Mesendoderm (in vitro differentiated cells): ENCODE measurements at regions not wholly inside any gene's neighbourhood (a gene's known extent, or its start where the extent isn't known, plus 50 kb on each side); places are given as distances from the start of the nearest gene placed in this dataset.

Source experiments
- DNase-seq: peaks from one replicate; pipeline ENCODE4 v3.0.0; 2013
- H2AK5ac ChIP-seq: 2 replicates; pipeline ENCODE4 v1.6.1; 2013; ENCODE audit warnings: low read length, inconsistent platforms
- H2BK120ac ChIP-seq: 2 replicates; pipeline ENCODE4 v1.6.1; 2013; ENCODE audit warnings: low read depth, mild to moderate bottlenecking, low read length, moderate library complexity, mixed read lengths
- H2BK15ac ChIP-seq: replicated peaks from 2 replicates; pipeline ENCODE4 v1.6.1; 2013; ENCODE audit warnings: low read depth, mild to moderate bottlenecking, moderate library complexity
- H2BK5ac ChIP-seq: 2 replicates; pipeline ENCODE4 v1.6.1; 2013; ENCODE audit warnings: low read length, inconsistent platforms
- H3K18ac ChIP-seq: 2 replicates; pipeline ENCODE4 v1.6.1; 2013; ENCODE audit warnings: mild to moderate bottlenecking, low read length, mixed read lengths
- H3K23ac ChIP-seq: one replicate; pipeline ENCODE4 v1.6.1; 2013; ENCODE audit warnings: low read length
- H3K27ac ChIP-seq: 2 replicates; pipeline ENCODE4 v1.5.1; 2013; ENCODE audit warnings: low read depth, mild to moderate bottlenecking, inconsistent platforms, low read length, moderate library complexity
- H3K27me3 ChIP-seq: 2 replicates; pipeline ENCODE4 v1.6.1; 2013; ENCODE audit warnings: low read length, control low read depth, mild to moderate bottlenecking, inconsistent platforms; ENCODE audit not compliant: insufficient read depth, poor library complexity
- H3K36me3 ChIP-seq: 2 replicates; pipeline ENCODE4 v1.6.1; 2013; ENCODE audit warnings: low read length, inconsistent platforms; ENCODE audit not compliant: control insufficient read depth, insufficient read depth
- H3K4ac ChIP-seq: one replicate; pipeline ENCODE4 v1.6.1; 2013; ENCODE audit warnings: low read depth, mild to moderate bottlenecking, low read length, moderate library complexity
- H3K4me1 ChIP-seq: 2 replicates; pipeline ENCODE4 v1.6.1; 2013; ENCODE audit warnings: low read depth, low read length, inconsistent platforms; ENCODE audit not compliant: control insufficient read depth
- H3K4me2 ChIP-seq: 2 replicates; pipeline ENCODE4 v1.6.1; 2013; ENCODE audit warnings: low read length
- H3K4me3 ChIP-seq: 2 replicates; pipeline ENCODE4 v1.5.1; 2013; ENCODE audit warnings: mild to moderate bottlenecking, low read length
- H3K56ac ChIP-seq: one replicate; pipeline ENCODE4 v1.6.1; 2013; ENCODE audit warnings: low read length
- H3K79me1 ChIP-seq: 2 replicates; pipeline ENCODE4 v1.6.1; 2013; ENCODE audit warnings: low read length, inconsistent platforms
- H3K79me2 ChIP-seq: 2 replicates; pipeline ENCODE4 v1.6.1; 2013; ENCODE audit warnings: mild to moderate bottlenecking, low read length; ENCODE audit not compliant: control insufficient read depth, insufficient read depth
- H3K9ac ChIP-seq: 2 replicates; pipeline ENCODE4 v1.6.1; 2013; ENCODE audit warnings: low read length, inconsistent platforms
- H4K5ac ChIP-seq: one replicate; pipeline ENCODE4 v1.6.1; 2013; ENCODE audit warnings: low read length
- H4K8ac ChIP-seq: one replicate; pipeline ENCODE4 v1.6.1; 2013; ENCODE audit warnings: low read depth, mild to moderate bottlenecking, control low read depth, low read length, moderate library complexity
- WGBS: extraction: QIAGEN DNeasy Blood & Tissue Kit; methylation state at CpG from one replicate; pipeline ENCODE4 v1.1.7; 2013; ENCODE audit warnings: low lambda C conversion rate, missing lambda C conversion rate; ENCODE audit not compliant: insufficient coverage; ENCODE audit errors: extremely low coverage; 5-methylcytosine and 5-hydroxymethylcytosine counted together

DNA sequence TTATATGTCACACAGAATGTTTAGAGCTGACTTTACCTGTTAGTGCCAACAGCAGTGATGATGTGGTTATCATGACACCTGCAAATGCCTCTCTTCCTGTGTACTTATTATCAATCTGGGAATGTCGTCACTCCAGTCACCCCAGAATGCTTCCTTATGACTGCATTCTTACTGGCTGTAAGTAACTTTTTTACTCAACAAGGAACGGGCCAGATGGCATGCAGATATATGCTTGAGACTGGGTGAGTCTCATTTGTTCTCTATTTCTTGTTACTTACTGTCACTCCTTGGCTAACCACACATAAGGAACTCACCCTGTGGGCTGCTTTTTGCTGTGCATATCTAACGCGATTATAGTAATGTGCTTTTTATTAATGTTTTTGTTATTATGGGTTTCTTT lies 385.5 kb upstream of the MEF2C start:
- Histone ChIP-seq H2BK120ac (no peak overlapping the region), H3K18ac (no peak overlapping the region), H3K56ac (no peak overlapping the region), H3K4ac (no peak overlapping the region), H4K5ac (no peak overlapping the region), H3K4me1 (no peaks in the 10 kb centered on the region), H3K9ac (no peak overlapping the region), H3K36me3 (no peaks in the 10 kb centered on the region), H3K27me3 (no peaks in the 10 kb centered on the region), H3K23ac (no peak overlapping the region), H2AK5ac (no peak overlapping the region), H3K4me2 (no peak overlapping the region), H2BK5ac (no peak overlapping the region), H3K79me1 (no peaks in the 10 kb centered on the region), H4K8ac (no peak overlapping the region), H3K79me2 (no peaks in the 10 kb centered on the region), H3K27ac (no peak overlapping the region), H2BK15ac (no peak overlapping the region), H3K4me3 (no peak overlapping the region)
- DNase-seq, result no peak
- no CpG with 5 or more reads among the region's 4 CpGs for WGBS

DNA sequence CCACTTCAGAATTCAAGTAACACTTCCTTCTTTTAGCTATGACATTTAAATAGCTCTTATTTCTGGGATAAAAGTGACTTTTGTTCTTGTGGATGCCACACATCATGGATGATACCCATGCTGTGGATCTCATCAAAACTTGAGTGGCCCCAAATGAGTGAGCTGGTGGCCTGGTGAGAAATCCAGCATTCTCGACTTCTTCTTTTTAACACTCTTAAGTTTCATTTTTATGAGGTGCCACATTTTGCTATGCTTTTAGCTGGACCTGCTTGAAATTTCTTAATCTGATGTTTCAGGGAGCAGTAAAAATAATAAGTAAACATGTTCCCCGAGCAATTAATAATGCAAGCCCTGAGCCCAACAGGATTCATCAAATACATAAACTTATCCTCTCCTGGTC lies 384.8 kb upstream of the MEF2C start:
- H3K23ac ChIP-seq, result no peak overlapping the region
- H3K4ac ChIP-seq, result no peak overlapping the region
- no peak overlapping the region for H3K4me3 ChIP-seq
- no peak for DNase-seq
- H3K4me1 ChIP-seq, result no peaks in the 10 kb centered on the region
- no peak overlapping the region for H3K27ac ChIP-seq
- no peaks in the 10 kb centered on the region for H3K36me3 ChIP-seq
- WGBS, result no CpG with 5 or more reads among the region's 2 CpGs
- no peak overlapping the region for H2AK5ac ChIP-seq
- no peak overlapping the region for H4K5ac ChIP-seq
- no peaks in the 10 kb centered on the region for H3K27me3 ChIP-seq
- H2BK5ac ChIP-seq, result no peak overlapping the region
- H3K79me2 ChIP-seq, result no peaks in the 10 kb centered on the region
- no peak overlapping the region for H3K9ac ChIP-seq
- no peak overlapping the region for H4K8ac ChIP-seq
- H3K4me2 ChIP-seq, result no peak overlapping the region
- no peak overlapping the region for H2BK120ac ChIP-seq
- no peak overlapping the region for H2BK15ac ChIP-seq
- H3K18ac ChIP-seq, result no peak overlapping the region
- no peaks in the 10 kb centered on the region for H3K79me1 ChIP-seq
- H3K56ac ChIP-seq, result no peak overlapping the region

- Histone ChIP-seq H2BK120ac (no peak overlapping the region), H3K4me2 (no peak overlapping the region), H3K4ac (no peak overlapping the region), H3K27ac (no peak overlapping the region), H3K36me3 (no peaks in the 10 kb centered on the region), H3K4me3 (no peak overlapping the region), H3K27me3 (no peaks in the 10 kb centered on the region), H3K56ac (no peak overlapping the region), H4K8ac (no peak overlapping the region), H2AK5ac (no peak overlapping the region), H3K23ac (no peak overlapping the region), H3K18ac (no peak overlapping the region), H3K9ac (no peak overlapping the region), H3K79me2 (no peaks in the 10 kb centered on the region), H3K79me1 (no peaks in the 10 kb centered on the region), H2BK5ac (no peak overlapping the region), H2BK15ac (no peak overlapping the region), H4K5ac (no peak overlapping the region), H3K4me1 (no peaks in the 10 kb centered on the region)
- no CpG with 5 or more reads among the region's 5 CpGs for WGBS
- DNase-seq, result no peak
These were observed 382.7 kb upstream of the MEF2C start for GRCh38 chr5:89265511-89266179.

DNA sequence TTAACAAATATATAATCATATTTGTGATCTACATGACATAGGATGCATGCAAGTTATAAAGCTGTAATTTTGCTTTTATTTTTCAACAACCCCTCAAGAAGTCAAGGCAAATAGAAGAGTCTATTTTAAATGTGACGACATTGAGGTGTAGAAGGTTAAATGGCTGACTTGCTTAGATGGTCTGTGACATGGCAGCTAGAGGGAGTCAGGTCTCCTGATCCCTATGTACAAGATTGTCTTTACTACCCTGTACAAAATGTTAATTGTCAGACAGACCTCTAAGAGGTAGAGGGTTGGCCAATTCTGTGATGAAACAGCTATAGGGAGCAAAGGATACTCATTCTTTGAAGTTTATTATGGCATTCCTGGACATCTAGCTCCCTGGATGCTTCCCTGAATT lies 380.9 kb upstream of the MEF2C start:
- Histone ChIP-seq H3K27ac (no peak overlapping the region), H2BK15ac (no peak overlapping the region), H3K36me3 (no peaks in the 10 kb centered on the region), H4K5ac (no peak overlapping the region), H3K23ac (no peak overlapping the region), H3K18ac (no peak overlapping the region), H4K8ac (no peak overlapping the region), H3K79me1 (no peaks in the 10 kb centered on the region), H3K4me1 (no peaks in the 10 kb centered on the region), H3K4me3 (no peak overlapping the region), H3K9ac (no peak overlapping the region), H3K4ac (no peak overlapping the region), H3K27me3 (no peaks in the 10 kb centered on the region), H2AK5ac (no peak overlapping the region), H2BK5ac (no peak overlapping the region), H3K56ac (no peak overlapping the region), H3K79me2 (no peaks in the 10 kb centered on the region), H2BK120ac (no peak overlapping the region), H3K4me2 (no peak overlapping the region)
- WGBS, result no CpG with 5 or more reads among the region's 1 CpG
- peak; percentile 5 for DNase-seq

DNA sequence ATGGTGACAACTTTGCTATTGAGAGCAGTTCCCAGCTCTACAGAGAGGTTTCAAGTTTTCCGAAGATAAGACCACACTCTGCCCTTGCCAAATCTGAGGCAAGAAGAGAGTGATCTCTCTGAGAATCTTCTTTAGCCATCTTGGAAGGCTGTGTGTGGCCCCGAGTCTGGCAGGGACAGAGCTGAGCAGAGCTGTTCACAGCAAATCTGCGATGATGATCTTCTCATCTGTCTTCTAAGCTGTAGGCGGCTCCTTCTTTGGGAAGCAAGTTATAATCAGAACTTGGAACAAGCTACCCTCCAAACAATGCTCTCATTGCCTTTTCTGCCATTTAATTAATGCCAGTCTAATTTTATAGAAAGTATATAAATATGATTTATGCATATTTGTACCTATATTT lies 379.0 kb upstream of the MEF2C start:
- Histone ChIP-seq H2BK15ac (no peak overlapping the region), H3K4ac (no peak overlapping the region), H3K79me2 (no peaks in the 10 kb centered on the region), H3K79me1 (no peaks in the 10 kb centered on the region), H4K8ac (no peak overlapping the region), H3K9ac (no peak overlapping the region), H2AK5ac (no peak overlapping the region), H3K27me3 (no peaks in the 10 kb centered on the region), H2BK120ac (no peak overlapping the region), H3K36me3 (no peaks in the 10 kb centered on the region), H3K23ac (no peak overlapping the region), H4K5ac (no peak overlapping the region), H2BK5ac (no peak overlapping the region), H3K4me1 (no peaks in the 10 kb centered on the region), H3K4me3 (no peak overlapping the region), H3K27ac (no peak overlapping the region), H3K18ac (no peak overlapping the region), H3K4me2 (no peak overlapping the region), H3K56ac (no peak overlapping the region)
- no CpG with 5 or more reads among the region's 4 CpGs for WGBS
- no peak for DNase-seq

DNA sequence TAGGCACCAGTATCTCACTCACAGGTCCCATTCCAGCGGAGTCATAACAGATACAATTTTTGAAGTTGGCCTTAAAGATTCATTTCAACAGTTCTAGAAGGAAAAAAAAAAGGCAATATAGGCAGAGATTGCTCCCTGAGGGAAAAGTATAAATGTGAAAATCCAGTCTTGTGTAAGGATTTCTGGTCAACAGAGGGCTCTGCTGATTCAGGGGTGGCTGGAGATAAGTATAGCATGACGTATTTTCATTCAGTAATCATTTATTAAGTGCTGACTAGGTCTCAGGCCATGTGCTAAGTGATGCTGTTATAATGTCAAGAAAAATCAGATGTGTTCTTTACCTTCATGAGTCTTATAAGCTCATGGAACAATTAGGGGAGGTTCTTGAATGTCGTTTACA lies 377.3 kb upstream of the MEF2C start:
- H3K4me1 ChIP-seq, result no peaks in the 10 kb centered on the region
- no peak overlapping the region for H2BK5ac ChIP-seq
- H3K9ac ChIP-seq, result no peak overlapping the region
- no peak overlapping the region for H3K27ac ChIP-seq
- H3K4me2 ChIP-seq, result no peak overlapping the region
- H3K4ac ChIP-seq, result no peak overlapping the region
- H3K56ac ChIP-seq, result no peak overlapping the region
- no peak overlapping the region for H4K8ac ChIP-seq
- H3K23ac ChIP-seq, result no peak overlapping the region
- no peak overlapping the region for H2BK120ac ChIP-seq
- no peaks in the 10 kb centered on the region for H3K27me3 ChIP-seq
- no peak overlapping the region for H2AK5ac ChIP-seq
- H3K4me3 ChIP-seq, result no peak overlapping the region
- H3K18ac ChIP-seq, result no peak overlapping the region
- H2BK15ac ChIP-seq, result no peak overlapping the region
- no peak overlapping the region for H4K5ac ChIP-seq
- WGBS, result no CpG with 5 or more reads among the region's 3 CpGs
- H3K36me3 ChIP-seq, result no peaks in the 10 kb centered on the region
- DNase-seq, result no peak
- no peaks in the 10 kb centered on the region for H3K79me1 ChIP-seq
- H3K79me2 ChIP-seq, result no peaks in the 10 kb centered on the region
